HFF-Myc (cell line): ENCODE measurements at regions not wholly inside any gene's neighbourhood (a gene's known extent, or its start where the extent isn't known, plus 50 kb on each side); places are given as distances from the start of the nearest gene placed in this dataset.

Experiments
- DNase-seq: peaks from one replicate; pipeline ENCODE4 v3.0.0-alpha.2; 2011; ENCODE audit warnings: low read depth; ENCODE audit errors: extremely low read depth
- H3K4me3 ChIP-seq: replicated peaks from 2 replicates; pipeline ENCODE4 v1.5.1; 2011; ENCODE audit warnings: low read depth, mild to moderate bottlenecking, control low read depth, low read length
- CTCF ChIP-seq: IDR thresholded peaks from 2 replicates; pipeline ENCODE4 v1.5.1; 2012; ENCODE audit warnings: mild to moderate bottlenecking, low read depth, low read length, control low read depth; ENCODE audit errors: missing control alignments

- no peak for DNase-seq
- no peak overlapping the region for H3K4me3 ChIP-seq
- TF ChIP-seq CTCF, result no peak
Measured at GRCh38 chr10:113219446-113219845, 269.4 kb downstream of the TCF7L2 start.

GRCh38 chr10:113221756-113222168 lies 271.7 kb downstream of the TCF7L2 start:
- no peak for TF ChIP-seq CTCF
- no peak overlapping the region for H3K4me3 ChIP-seq
- DNase-seq, result no peak

- no peak for DNase-seq
- H3K4me3 ChIP-seq, result no peak overlapping the region
- no peak for TF ChIP-seq CTCF
Measured at GRCh38 chr10:113222207-113222606, 272.2 kb downstream of the TCF7L2 start.

- no peak for DNase-seq
- H3K4me3 ChIP-seq, result no peak overlapping the region
- TF ChIP-seq CTCF, result no peak
Measured at GRCh38 chr10:113225364-113225763, 275.3 kb downstream of the TCF7L2 start.

GRCh38 chr10:113225903-113226302 lies 275.9 kb downstream of the TCF7L2 start:
- no peak for TF ChIP-seq CTCF
- H3K4me3 ChIP-seq, result no peak overlapping the region
- no peak for DNase-seq

GRCh38 chr10:113226399-113226798 lies 276.4 kb downstream of the TCF7L2 start:
- DNase-seq, result no peak
- no peak for TF ChIP-seq CTCF
- no peak overlapping the region for H3K4me3 ChIP-seq

- no peak overlapping the region for H3K4me3 ChIP-seq
- TF ChIP-seq CTCF, result no peak
- no peak for DNase-seq
Measured at GRCh38 chr10:113226831-113227445, 276.9 kb downstream of the TCF7L2 start.
